ENCODE measurements at regions not wholly inside any gene's neighbourhood (a gene's known extent, or its start where the extent isn't known, plus 50 kb on each side); places are given as distances from the start of the nearest gene placed in this dataset.

GRCh38 chr9:27847818-27848217 is 274.5 kb upstream of the C9orf72 start:
- no peak overlapping the region for H3K27ac Mint-ChIP-seq
- H3K23ac ChIP-seq (ENCODE audit: insufficient read length, low read depth, low read length) = no peak overlapping the region
- no peaks in the 10 kb centered on the region for H3K23me2 ChIP-seq (ENCODE audit: insufficient read length, low read depth, low read length, poor library complexity, severe bottlenecking)
- no peak overlapping the region for H2BK15ac ChIP-seq (ENCODE audit: low read depth, low read length)
- H2AK5ac ChIP-seq (ENCODE audit: insufficient read length, low read length) = no peak overlapping the region
- H3K4me1 Mint-ChIP-seq = peaks cover 5 to 7% of the 10 kb centered on the region in 2 experiments
- no CpG with 5 or more reads among the region's 1 CpG for WGBS (ENCODE audit: extremely low coverage, insufficient read length, low lambda C conversion rate)
- H3K27ac ChIP-seq (ENCODE audit: insufficient read length, low read depth, low read length) = no peak overlapping the region
- no peak overlapping the region for H3T11ph ChIP-seq (ENCODE audit: low read length)
- no peak overlapping the region for H3K4ac ChIP-seq (ENCODE audit: low read depth, low read length)
- no peak overlapping the region for H3K56ac ChIP-seq (ENCODE audit: insufficient read length, low read depth, low read length)
- no peak overlapping the region for H3K9ac ChIP-seq (ENCODE audit: extremely low read depth, insufficient read length, low read length)
- no peaks in the 10 kb centered on the region for H3K9me3 Mint-ChIP-seq
- H2BK20ac ChIP-seq (ENCODE audit: low read depth, low read length, poor library complexity, severe bottlenecking) = no peak overlapping the region
- no peaks in the 10 kb centered on the region for H3K4me1 ChIP-seq (ENCODE audit: insufficient read depth, low read length)
- no peak overlapping the region for H2BK5ac ChIP-seq (ENCODE audit: insufficient read length, low read length)
- no peak overlapping the region for H3K14ac ChIP-seq (ENCODE audit: insufficient read depth, low read length)
- H3K27me3 ChIP-seq (ENCODE audit: insufficient read depth, low read length) = no peaks in the 10 kb centered on the region
- no peaks in the 10 kb centered on the region for H3K79me2 ChIP-seq (ENCODE audit: insufficient read depth, low read length)
- no peak overlapping the region for H2BK120ac ChIP-seq (ENCODE audit: low read depth, low read length, poor library complexity, severe bottlenecking)
- no peak overlapping the region for H4K91ac ChIP-seq (ENCODE audit: insufficient read length, low read depth, low read length)
- H3K79me1 ChIP-seq (ENCODE audit: insufficient read depth, low read depth, low read length, poor library complexity, severe bottlenecking) = no peaks in the 10 kb centered on the region
- no peaks in the 10 kb centered on the region for H3K9me3 ChIP-seq (ENCODE audit: control insufficient read depth, low read depth, low read length)
- H2AFZ ChIP-seq (ENCODE audit: low read length) = no peak overlapping the region
- TF ChIP-seq CTCF (conservative IDR thresholded peaks at IDR 0.05) = no peak
- H3K4me2 ChIP-seq (ENCODE audit: insufficient read depth, insufficient read length, low read length) = no peak overlapping the region
- H4K5ac ChIP-seq (ENCODE audit: insufficient read length, low read depth, low read length) = no peak overlapping the region
- H3K18ac ChIP-seq (ENCODE audit: insufficient read length, low read depth, low read length) = no peak overlapping the region
- no peaks in the 10 kb centered on the region for H4K20me1 ChIP-seq (ENCODE audit: control insufficient read depth, insufficient read depth, insufficient read length)
- peaks cover 2% of the 10 kb centered on the region for H3K27me3 Mint-ChIP-seq (ENCODE audit: low read depth)
- H4K8ac ChIP-seq (replicated peaks; ENCODE audit: insufficient read length, low read depth, low read length) = no peak overlapping the region
- no peak for DNase-seq
- no peak overlapping the region for H3K4me3 Mint-ChIP-seq
- H3K36me3 Mint-ChIP-seq (ENCODE audit: insufficient read depth in 1 of 3, low read depth in 3 of 3) = no peaks in the 10 kb centered on the region; a peak in 1 of 7 replicates
- H2BK12ac ChIP-seq (ENCODE audit: insufficient read length, low read depth, low read length) = no peak overlapping the region

Data from H9 (cell line).